HG02642 (cell line): ENCODE measurements at regions not wholly inside any gene's neighbourhood (a gene's known extent, or its start where the extent isn't known, plus 50 kb on each side); places are given as distances from the start of the nearest gene placed in this dataset.

Source experiments
- ATAC-seq: cut with Tn5 transposase; IDR thresholded peaks from one replicate; pipeline ENCODE4 v1.9.1; 2021; ENCODE audit warnings: mild to moderate bottlenecking; ENCODE audit not compliant: unreplicated experiment, poor library complexity

DNA sequence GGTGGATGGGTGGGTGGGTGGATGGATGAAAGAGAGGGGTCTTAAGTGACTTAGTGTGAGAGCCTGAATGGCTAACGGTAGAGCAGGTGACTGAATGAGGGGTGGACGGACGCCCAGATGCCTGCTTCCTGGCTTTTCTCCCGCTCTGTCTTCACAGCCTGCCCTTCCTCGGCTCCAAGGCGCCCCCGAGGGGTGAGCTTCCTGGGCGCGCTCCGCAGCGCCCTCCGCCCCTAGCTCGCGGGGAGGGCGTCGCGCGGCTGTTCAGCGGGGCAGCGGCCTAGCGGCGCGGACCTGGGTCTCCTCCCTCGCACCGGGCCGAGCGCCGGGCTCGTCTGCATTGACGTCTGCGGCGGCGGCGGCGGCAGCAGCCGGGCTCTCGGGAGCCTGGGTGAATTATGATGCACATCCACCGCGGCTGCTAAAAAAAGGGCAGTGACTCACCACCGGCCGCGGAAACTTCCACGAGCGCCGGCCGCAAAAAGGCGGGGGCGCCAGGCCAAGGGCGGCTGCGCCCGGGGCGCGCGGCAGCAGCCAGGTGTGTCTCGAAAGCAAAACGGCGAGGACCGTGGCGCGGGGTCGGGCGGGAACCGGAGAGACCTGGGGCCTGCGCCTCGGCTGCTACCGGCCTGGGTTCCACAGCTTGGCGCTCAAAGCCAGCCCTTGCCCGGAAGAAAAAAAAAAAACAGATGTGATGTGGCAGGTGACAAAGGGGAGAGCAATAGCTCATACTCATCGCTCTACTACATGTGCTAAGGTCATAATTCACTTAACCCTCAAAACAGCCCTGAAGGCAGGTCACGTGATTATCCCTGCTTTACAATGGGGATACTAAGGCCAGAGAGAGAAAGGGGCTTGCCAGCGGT is 143.0 kb upstream of the ADRA1B start:
- peak; percentile 89 for ATAC-seq

GRCh38 chr5:159774476-159775031 is 141.7 kb upstream of the ADRA1B start:
- no peak for ATAC-seq

DNA sequence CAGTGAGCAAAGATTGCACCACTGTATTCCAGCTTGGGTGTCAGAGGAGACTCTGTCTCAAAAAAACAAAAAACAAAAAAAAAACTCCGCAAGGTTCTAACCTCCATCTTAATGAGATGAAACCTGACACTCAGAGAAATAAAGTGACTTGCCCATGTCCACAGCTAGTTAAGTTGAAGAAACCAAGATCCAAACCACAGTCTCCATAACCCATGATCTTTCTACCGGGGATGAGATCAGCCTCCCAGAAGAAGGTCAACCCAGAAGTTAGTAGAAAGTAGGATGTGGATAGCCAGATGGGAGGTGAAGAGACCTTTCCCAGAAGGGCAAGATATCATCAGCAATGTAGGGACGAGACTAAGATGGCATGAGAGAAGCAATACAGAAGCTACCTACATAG is 140.4 kb upstream of the ADRA1B start:
- no peak for ATAC-seq

DNA sequence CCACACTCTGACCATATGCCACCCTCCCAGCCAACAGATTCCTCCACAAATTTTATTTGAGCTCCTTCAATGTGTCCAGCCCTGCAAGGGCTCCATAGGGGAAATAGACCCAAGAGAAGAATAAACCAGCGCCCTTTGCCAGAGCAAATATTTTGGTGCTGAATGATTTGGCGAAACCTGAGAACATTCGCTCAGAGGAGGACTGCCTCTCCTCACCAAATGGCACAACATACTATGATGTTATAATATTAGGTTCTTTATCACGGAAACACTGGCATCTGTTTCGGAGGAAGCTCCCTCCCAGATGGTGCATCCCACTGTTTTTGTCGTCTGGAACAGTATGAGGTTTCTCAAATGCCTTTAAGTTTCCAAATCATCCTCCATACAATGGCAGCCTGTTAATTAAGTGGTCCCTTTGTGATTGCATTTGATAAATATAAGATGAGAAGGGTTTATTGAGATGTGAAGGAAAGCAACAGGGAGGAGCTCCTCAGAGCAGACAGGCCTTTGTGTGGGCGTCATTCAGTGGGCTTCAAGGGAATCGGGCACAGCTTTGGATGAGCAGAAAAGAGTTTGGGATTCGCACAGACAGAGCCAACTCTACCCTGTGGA is 139.1 kb upstream of the ADRA1B start:
- ATAC-seq: no peak

GRCh38 chr5:159779481-159779880 is 136.8 kb upstream of the ADRA1B start:
- no peak for ATAC-seq

- ATAC-seq: no peak
Measured at GRCh38 chr5:159780246-159780645, 136.0 kb upstream of the ADRA1B start.

DNA sequence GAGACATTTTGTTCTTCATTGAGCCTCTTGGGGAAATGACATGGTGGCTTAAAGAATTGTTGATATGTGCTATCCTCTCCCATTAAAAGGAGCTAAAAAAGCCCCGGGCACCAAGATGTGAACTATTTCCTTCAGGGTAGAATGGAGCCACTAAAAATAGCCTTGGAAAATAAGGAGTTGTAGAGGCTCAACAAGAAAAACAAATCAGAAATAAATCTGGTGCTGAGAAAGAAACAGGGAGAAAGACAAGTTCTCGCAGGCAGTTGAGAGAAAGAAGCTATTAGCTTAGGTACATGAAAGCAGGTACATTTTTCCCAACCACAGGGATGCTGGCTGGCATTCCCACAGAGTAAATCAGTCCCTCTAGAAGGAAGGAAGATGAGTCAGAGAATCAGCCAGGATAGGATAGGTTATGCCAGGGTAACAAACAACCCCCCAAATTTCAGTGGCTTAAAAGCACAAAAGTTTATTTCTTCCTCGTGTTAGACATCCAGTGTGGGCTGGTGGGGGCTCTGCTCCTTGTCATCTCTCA is 134.6 kb upstream of the ADRA1B start:
- ATAC-seq: no peak

DNA sequence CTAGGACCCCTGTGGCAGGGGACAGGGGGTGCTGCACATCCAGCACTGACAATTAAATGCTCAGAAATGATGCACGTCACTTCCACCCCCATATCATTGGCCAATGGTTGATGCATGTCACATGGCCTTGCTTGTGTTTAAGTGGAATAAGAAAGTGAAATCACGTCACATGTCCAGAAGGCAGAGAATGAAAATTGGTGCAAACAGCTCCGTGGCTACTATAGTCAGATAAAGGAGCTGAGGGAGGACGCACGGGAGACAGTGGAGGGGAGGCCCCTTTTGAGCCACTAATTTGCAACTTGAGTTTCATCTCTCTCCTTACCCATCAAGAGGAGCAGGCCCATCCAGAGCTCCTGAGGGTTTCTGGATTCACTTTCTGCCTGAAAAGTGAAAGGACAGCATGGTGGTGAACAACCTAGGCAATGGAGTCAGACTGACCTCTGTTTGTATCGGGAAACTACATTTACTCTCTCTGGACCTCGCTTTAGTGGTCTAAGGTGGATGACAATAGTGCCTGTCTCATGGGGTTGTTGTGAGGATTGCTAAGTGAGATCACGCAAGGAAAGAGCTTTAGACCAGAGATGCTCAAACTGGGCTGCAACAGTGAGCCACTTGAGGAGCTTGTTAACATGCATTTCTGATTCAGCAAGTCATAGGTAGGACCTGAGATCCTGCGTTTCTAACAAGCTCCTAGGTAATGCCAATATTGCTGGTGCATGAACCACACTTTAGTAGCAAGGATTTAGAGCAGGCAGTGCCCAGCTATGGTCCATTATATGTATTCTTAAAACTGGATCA is 133.9 kb upstream of the ADRA1B start:
- ATAC-seq: no peak

GRCh38 chr5:159782995-159783300 is 133.3 kb upstream of the ADRA1B start:
- ATAC-seq: no peak

DNA sequence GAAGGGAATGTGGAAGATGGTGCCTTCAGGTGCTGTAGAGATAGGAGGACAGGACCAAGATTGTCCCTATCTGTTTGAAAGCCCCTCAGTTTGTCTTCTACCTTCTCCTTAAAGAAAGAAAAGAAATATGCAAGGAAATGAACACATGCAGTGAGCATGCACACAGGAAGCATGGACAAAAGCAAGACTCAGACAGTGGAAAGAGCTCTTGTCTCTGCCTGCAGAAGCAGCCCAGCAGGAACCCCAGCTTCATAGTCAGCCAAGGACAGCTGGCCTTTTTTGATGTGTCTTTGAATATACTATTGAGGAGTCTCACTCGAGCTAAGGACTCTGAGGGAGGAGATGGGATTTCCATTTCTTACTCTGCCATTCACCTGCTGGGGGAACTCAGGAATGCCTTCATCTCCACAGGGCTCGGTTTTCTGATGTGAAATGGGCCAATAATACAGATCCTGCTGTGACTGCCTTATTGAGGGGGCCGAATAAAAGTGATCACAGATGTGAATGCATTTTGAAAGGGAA is 132.5 kb upstream of the ADRA1B start:
- ATAC-seq: no peak

- ATAC-seq: no peak
Measured at GRCh38 chr5:159784993-159785392, 131.3 kb upstream of the ADRA1B start.

DNA sequence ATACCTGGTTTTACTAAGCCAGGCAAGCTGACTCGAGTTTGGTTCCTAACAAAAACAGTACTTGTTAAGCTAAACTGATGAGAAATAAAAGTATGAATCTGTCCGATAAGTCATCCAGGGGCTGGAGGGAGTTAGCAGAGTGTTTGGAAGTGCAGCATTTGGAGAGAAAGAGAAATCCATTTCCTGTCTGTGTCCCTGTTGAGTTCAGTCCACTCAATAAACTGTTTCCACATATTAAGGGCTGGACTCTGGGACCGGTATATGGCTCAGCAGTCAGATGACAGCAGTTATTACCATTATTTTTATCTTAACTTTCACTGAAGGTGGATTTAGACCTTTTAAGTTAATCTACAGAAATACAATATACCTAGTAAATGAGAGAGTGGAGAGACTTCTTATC is 130.6 kb upstream of the ADRA1B start:
- ATAC-seq: no peak

DNA sequence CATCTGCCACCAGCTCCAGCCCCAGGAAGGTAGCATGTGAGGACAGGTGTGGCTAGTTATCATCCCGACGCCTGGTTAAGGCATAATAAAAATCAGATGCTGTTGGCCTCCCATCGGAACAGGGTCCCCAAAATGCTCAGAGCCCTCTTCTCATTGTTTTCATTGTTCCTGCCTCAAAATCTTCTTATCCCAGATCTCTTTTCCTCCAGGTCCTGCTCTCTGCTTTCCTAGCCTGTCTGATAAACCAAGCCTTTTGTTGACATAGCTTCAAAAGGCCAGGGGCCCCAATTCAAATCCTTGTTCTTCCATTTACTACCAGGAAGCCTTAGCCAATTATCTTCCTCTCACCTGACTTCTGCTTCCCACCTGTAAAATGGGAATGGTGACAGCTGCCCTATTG is 130.1 kb upstream of the ADRA1B start:
- ATAC-seq: no peak

DNA sequence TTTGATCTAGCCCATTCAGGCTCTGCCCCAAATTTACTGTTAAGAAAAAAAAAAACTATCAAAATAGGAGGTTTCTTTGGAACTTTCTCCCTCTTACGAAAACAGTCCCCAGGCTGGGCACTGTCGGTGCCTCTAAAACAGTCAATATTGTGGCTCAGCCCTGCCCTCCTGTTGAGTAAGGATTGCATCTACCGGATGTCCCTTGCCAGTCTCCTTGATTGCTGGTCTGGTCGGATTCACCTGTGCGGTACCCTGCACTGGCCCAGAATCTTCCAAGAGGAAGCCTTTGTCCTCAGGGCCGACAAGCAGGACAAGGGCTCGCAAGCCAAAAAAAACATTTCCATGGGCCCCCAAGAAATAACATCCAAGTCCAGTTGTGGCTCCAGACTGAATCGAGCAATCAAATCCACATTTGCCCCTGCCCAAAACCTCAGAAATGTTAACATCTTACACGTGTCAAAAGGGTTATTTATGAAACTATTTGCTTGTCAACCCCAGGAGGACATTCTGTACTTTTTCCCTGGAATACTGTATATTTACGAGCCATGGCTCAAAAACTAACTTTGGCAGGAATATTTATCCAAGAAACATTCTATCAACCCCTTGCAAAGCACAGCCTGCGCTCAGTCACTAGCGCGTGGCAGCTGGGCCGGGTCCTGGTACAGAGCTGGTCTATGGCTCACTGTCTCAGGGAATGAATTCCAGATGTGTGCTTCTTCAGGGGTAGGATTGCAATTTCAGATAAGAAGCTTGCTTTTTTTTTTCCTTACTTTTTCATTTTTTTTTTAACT is 129.2 kb upstream of the ADRA1B start:
- ATAC-seq: no peak

DNA sequence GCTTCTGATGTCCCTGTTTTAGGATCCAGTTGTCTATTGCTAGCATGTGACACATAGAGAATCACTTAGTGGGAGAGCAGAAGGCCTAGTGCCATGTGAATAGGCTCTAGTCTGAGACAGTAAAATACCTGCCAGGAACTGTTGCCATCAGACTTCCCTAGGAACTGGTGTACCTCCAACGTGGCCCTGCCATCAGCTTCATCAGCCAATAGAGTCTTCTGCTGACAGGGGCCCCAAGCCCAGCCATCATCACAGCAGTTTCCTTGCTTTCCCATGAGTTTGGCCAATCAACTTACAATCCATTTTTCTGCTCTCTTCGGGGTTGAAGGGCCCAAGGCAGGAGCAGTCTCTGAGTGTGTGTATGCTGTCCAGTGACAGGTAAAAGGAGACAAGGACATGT is 128.4 kb upstream of the ADRA1B start:
- ATAC-seq: no peak

DNA sequence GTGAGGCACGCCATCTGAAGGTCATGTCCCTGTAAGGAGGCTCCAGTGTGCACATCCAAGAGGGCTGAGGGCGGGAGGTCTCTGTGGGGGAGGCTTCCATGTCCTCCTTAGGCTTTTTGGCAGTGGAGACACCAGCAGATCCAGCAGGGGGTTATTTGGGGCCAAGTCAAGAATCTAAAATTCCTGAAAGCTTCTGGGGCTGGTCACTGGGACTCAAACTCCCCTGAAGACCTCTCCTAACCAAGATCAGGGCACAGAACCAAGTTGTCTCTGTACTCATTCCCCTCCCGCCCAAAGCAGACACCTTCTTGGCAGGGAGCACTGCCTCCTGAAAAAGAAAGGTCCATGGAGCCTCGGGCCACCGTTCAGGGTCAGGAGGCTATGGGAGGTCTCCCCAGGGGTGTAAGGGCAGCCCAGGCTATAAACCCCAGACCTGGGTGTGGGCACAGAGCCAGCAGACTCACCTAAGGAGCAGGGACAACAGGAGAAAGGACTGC is 127.4 kb upstream of the ADRA1B start:
- ATAC-seq: no peak

DNA sequence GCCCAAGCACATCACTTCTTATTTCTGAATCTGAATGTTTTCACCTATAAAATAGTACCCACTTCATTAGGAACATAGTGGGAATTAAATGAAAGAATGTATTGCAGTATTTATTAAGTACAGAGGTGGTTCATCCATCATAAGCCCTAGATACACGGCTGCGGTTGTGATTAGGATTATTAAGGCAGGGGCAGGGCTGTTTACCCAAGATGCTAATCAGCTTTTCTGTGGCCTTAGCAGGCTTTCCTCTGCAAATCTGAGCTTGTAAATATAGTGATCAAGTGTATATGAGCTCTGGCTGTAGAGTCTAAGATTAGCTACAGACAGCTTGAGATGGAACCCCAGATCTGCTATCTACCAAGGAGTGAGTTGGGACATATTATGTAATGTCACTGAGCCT is 124.1 kb upstream of the ADRA1B start:
- no peak for ATAC-seq

DNA sequence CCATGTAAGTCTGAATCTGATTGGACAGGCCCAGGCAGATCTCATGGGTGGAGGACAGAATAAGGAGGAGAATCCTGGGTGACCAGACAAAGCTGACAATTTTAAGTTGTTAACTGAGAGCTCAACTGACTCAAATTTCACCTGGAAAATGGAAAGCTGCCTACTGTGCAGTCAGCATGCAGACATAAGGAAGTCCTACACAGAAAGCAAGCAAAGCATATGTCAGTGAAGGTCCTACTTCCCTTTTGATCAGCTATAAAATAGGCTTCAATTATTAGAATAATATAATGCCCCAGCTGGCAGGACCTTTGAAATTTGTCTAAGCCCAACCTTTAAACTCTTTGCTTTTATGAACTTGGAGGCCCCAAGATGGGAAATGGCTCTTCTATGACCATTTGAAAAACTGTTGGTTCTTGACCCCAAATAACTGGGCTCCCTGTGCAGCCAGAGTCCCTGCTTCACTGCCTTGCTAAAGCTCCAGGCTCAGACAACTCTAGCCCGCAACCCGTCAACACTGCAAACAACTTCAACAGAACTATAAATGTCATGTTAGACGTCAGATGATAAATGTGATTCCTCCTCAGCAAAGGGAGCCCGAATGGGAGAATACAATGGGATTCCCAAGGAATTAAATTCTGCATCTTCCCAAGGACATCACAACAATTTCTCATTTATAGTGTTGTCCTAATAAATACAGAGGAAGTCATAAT is 118.9 kb upstream of the ADRA1B start:
- ATAC-seq: no peak

- ATAC-seq: no peak
Measured at GRCh38 chr5:159799701-159800100, 116.6 kb upstream of the ADRA1B start.
